MCF 10A (cell line): ENCODE measurements at regions not wholly inside any gene's neighbourhood (a gene's known extent, or its start where the extent isn't known, plus 50 kb on each side); places are given as distances from the start of the nearest gene placed in this dataset.
A peak's percentile ranks its signal among the peaks of the same experiment; 100 is the strongest.

Experiments used
- BruUV-seq: library from RNA; stranded (reverse); fragments of 400-500 nt; replicated peaks from 2 replicates; lab custom pipeline; 2021; lab: Mats Ljungman, UMichigan
- CTCF ChIA-PET: fragments of 300-600 bp; sonication (Branson Sonifier 250); formaldehyde crosslinking; extraction: SDS; loops from one replicate; lab custom pipeline; 2021; ENCODE audit warnings: antibody characterized with exemption, inconsistent platforms; lab: Yijun Ruan, JAX
- POLR2A ChIA-PET: fragments of 300-600, 350-650 bp; sonication (Branson Sonifier 250); formaldehyde crosslinking; extraction: SDS; loops from one replicate; lab custom pipeline; 2020; ENCODE audit warnings: antibody characterized with exemption, inconsistent platforms; lab: Yijun Ruan, JAX
- DNase-seq: peaks from one replicate; pipeline ENCODE4 v3.0.0-alpha.2; 2018; ENCODE audit not compliant: unreplicated experiment
- H3K27ac Mint-ChIP-seq: one replicate; pipeline ENCODE4 v1.8.0; 2022; ENCODE audit warnings: mild to moderate bottlenecking, low read depth, mixed read lengths; ENCODE audit not compliant: unreplicated experiment
- H3K27me3 Mint-ChIP-seq: one replicate; pipeline ENCODE4 v1.8.0; 2022; ENCODE audit warnings: mixed read lengths; ENCODE audit not compliant: insufficient read depth, unreplicated experiment
- H3K36me3 Mint-ChIP-seq: one replicate; pipeline ENCODE4 v1.8.0; 2022; ENCODE audit warnings: mild to moderate bottlenecking, moderate library complexity, mixed read lengths; ENCODE audit not compliant: insufficient read depth, unreplicated experiment
- H3K4me1 Mint-ChIP-seq: one replicate; pipeline ENCODE4 v1.8.0; 2022; ENCODE audit warnings: mixed read lengths; ENCODE audit not compliant: insufficient read depth, unreplicated experiment
- H3K4me3 Mint-ChIP-seq: one replicate; pipeline ENCODE4 v1.8.0; 2022; ENCODE audit warnings: mild to moderate bottlenecking, moderate library complexity, mixed read lengths; ENCODE audit not compliant: unreplicated experiment
- H3K9me3 Mint-ChIP-seq: one replicate; pipeline ENCODE4 v1.8.0; 2022; ENCODE audit warnings: mixed read lengths; ENCODE audit not compliant: unreplicated experiment
- CTCF ChIP-seq: fragments of 200-600 bp; IDR thresholded peaks from one replicate; pipeline ENCODE4 v1.8.0; 2022; ENCODE audit warnings: antibody characterized with exemption, mild to moderate bottlenecking; ENCODE audit not compliant: unreplicated experiment
- intact Hi-C: fragments of 100-400 bp; cut with micrococcal nuclease; formaldehyde crosslinking; loops from 2 replicates; pipeline ENCODE4 v1.14.1; 2022

DNA sequence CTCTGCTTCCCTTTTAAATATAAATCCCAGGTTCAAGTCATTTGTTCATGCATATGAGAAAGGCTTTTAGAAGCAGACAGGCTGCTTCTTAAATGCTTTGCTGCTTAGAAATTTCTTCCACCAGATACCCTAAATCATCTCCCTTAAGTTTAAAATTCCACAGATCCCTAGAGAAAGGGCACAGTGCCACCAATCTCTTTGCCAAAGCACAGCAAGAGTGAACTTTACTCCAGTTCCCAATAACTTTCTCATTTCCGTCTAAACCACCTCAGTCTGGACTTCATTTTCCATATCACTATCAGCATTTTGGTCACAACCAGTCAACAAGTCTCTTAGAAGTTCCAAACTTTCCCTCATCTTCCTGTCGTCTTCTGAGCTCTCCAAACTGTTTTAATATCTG, 679.8 kb upstream of the FTMT start:
- Mint-ChIP-seq H3K36me3 (no peaks in the 10 kb centered on the region), H3K4me3 (no peak overlapping the region), H3K9me3 (no peaks in the 10 kb centered on the region), H3K4me1 (no peaks in the 10 kb centered on the region), H3K27me3 (no peaks in the 10 kb centered on the region), H3K27ac (no peak overlapping the region)
- TF ChIP-seq CTCF, result no peak
- intact Hi-C loops, result no loop called here
- no peak for DNase-seq
- ChIA-PET CTCF (no interaction called here), POLR2A (no interaction called here)
- no TSS peak for BruUV-seq

DNA sequence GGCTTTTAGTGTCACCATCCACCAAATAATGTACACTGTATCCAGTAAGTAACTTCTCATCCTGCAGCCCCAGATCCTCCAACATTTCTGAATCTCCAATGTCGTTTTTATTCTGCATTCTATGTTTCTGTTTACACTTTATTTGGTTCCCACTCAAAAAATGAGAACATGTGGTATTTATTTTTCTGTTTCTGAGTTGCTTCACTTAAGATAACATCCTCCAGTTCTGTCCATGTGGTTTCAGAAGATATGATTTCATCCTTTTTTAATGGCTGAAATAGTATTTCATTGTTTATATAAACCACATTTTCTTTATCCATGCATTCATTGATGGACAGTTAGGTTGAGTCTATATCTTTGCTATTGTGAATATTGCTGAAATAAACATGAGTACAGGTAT, 677.3 kb upstream of the FTMT start:
- DNase-seq, result no peak
- no TSS peak for BruUV-seq
- no peaks in the 10 kb centered on the region for H3K9me3 Mint-ChIP-seq

GRCh38 chr5:121175986-121176385, 675.7 kb upstream of the FTMT start:
- ChIA-PET CTCF (no interaction called here), POLR2A (no interaction called here)
- H3K4me1 Mint-ChIP-seq, result no peaks in the 10 kb centered on the region
- no peaks in the 10 kb centered on the region for H3K36me3 Mint-ChIP-seq
- no peaks in the 10 kb centered on the region for H3K27me3 Mint-ChIP-seq
- no TSS peak for BruUV-seq
- H3K27ac Mint-ChIP-seq, result no peak overlapping the region
- H3K9me3 Mint-ChIP-seq, result no peaks in the 10 kb centered on the region
- DNase-seq, result no peak
- intact Hi-C loops, result no loop called here
- no peak overlapping the region for H3K4me3 Mint-ChIP-seq
- no peak for TF ChIP-seq CTCF

More for the DNA sequence above, 677.3 kb upstream of the FTMT start:
- Mint-ChIP-seq H3K27ac (no peak overlapping the region), H3K4me1 (no peaks in the 10 kb centered on the region), H3K36me3 (no peaks in the 10 kb centered on the region), H3K4me3 (no peak overlapping the region), H3K27me3 (no peaks in the 10 kb centered on the region)
- intact Hi-C loops, result no loop called here
- ChIA-PET CTCF (no interaction called here), POLR2A (no interaction called here)
- TF ChIP-seq CTCF, result no peak

DNA sequence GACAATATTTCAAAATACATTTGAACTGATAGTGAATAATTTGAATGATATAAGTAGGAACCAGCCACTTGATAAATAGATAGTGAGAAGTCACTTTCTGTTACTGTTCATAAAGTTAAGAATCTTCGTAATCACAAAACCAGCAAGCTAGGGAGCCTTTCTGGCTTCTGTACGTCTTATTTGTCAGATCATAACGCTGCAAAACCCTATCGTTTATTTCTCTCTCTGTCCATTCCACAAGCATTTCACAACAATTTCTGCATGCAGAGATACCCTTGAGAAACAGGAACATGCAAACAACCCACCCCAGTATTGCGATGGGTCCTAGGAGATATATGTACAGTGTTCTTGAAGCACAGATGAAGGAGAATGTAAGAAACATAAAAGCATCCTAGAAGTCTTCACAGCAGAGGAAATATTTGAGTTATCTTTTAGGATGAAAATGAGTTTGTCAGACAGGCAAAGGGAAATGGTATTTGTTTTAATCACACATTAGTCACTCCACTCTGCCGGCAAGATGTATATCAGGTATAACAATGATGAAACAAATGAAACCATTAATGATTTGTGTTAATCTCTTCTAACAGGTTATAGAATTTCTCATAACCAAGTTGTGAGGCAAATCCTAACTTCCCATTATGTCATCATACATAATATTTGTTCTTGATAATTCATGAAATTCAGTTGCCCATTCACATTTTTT, 668.7 kb upstream of the FTMT start:
- intact Hi-C loops, result no loop called here
- ChIA-PET POLR2A (interaction anchor here (0.6 kb wide), 1 partner anchor 597 kb away, joined by 3 read pairs; no protein-coding TSS in a partner anchor), CTCF (interaction anchor here (1.1 kb wide), 1 partner anchor 15 kb away, joined by 3 read pairs; no protein-coding TSS in a partner anchor)
- Mint-ChIP-seq H3K4me1 (peaks cover 8% of the 10 kb centered on the region), H3K4me3 (no peak overlapping the region), H3K27me3 (no peaks in the 10 kb centered on the region), H3K27ac (no peak overlapping the region), H3K9me3 (no peaks in the 10 kb centered on the region), H3K36me3 (no peaks in the 10 kb centered on the region)
- DNase-seq, result peak; percentile 20
- no TSS peak for BruUV-seq
- TF ChIP-seq CTCF, result no peak
